ENCODE measurements at regions not wholly inside any gene's neighbourhood (a gene's known extent, or its start where the extent isn't known, plus 50 kb on each side); places are given as distances from the start of the nearest gene placed in this dataset.

- H3K27ac ChIP-seq = no peak overlapping the region
- H3K36me3 ChIP-seq = no peaks in the 10 kb centered on the region
- no peaks in the 10 kb centered on the region for H3K4me1 ChIP-seq
- no peaks in the 10 kb centered on the region for H3K9me3 ChIP-seq
- no peak for TF ChIP-seq CTCF (IDR thresholded peaks at IDR 0.05)
- no peaks in the 10 kb centered on the region for H3K27me3 ChIP-seq
- no peak for DNase-seq (ENCODE audit: low spot score)
- H3K4me3 ChIP-seq = no peak overlapping the region
Observed at GRCh38 chr12:9391815-9392214, 183.6 kb upstream of the PZP start.

- H3K27ac ChIP-seq = no peak overlapping the region
- H3K4me1 ChIP-seq = no peaks in the 10 kb centered on the region
- no peaks in the 10 kb centered on the region for H3K27me3 ChIP-seq
- DNase-seq (ENCODE audit: low spot score) = no peak
- no peak for TF ChIP-seq CTCF (IDR thresholded peaks at IDR 0.05)
- no peaks in the 10 kb centered on the region for H3K9me3 ChIP-seq
- no peak overlapping the region for H3K4me3 ChIP-seq
- H3K36me3 ChIP-seq = no peaks in the 10 kb centered on the region
Observed at GRCh38 chr12:9390761-9391160, 182.6 kb upstream of the PZP start.

GRCh38 chr12:9389796-9390195 is 181.6 kb upstream of the PZP start:
- Histone ChIP-seq H3K27ac (no peak overlapping the region), H3K4me1 (no peaks in the 10 kb centered on the region), H3K9me3 (no peaks in the 10 kb centered on the region), H3K4me3 (no peak overlapping the region), H3K27me3 (no peaks in the 10 kb centered on the region), H3K36me3 (no peaks in the 10 kb centered on the region)
- DNase-seq (ENCODE audit: low spot score) = no peak
- no peak for TF ChIP-seq CTCF (IDR thresholded peaks at IDR 0.05)

- TF ChIP-seq CTCF (IDR thresholded peaks at IDR 0.05) = no peak
- no peaks in the 10 kb centered on the region for H3K27me3 ChIP-seq
- H3K36me3 ChIP-seq = no peaks in the 10 kb centered on the region
- no peak overlapping the region for H3K4me3 ChIP-seq
- DNase-seq (ENCODE audit: low spot score) = no peak
- H3K4me1 ChIP-seq = no peaks in the 10 kb centered on the region
- H3K27ac ChIP-seq = no peak overlapping the region
- no peaks in the 10 kb centered on the region for H3K9me3 ChIP-seq
Observed at GRCh38 chr12:9388379-9388778, 180.2 kb upstream of the PZP start.

- Histone ChIP-seq H3K9me3 (no peaks in the 10 kb centered on the region), H3K36me3 (no peaks in the 10 kb centered on the region), H3K4me3 (no peak overlapping the region), H3K27ac (no peak overlapping the region), H3K4me1 (no peaks in the 10 kb centered on the region), H3K27me3 (no peaks in the 10 kb centered on the region)
- TF ChIP-seq CTCF (IDR thresholded peaks at IDR 0.05) = no peak
- DNase-seq (ENCODE audit: low spot score) = no peak
Observed at GRCh38 chr12:9387450-9387849, 179.3 kb upstream of the PZP start.

- Histone ChIP-seq H3K4me3 (no peak overlapping the region), H3K27me3 (no peaks in the 10 kb centered on the region), H3K36me3 (no peaks in the 10 kb centered on the region), H3K4me1 (no peaks in the 10 kb centered on the region), H3K27ac (no peak overlapping the region), H3K9me3 (no peaks in the 10 kb centered on the region)
- DNase-seq (ENCODE audit: low spot score) = no peak
- TF ChIP-seq CTCF (IDR thresholded peaks at IDR 0.05) = no peak
Observed at GRCh38 chr12:9383585-9383984, 175.4 kb upstream of the PZP start.

Data from right atrium auricular region (tissue), 2 donors.